B cell (primary cell): ENCODE measurements at regions not wholly inside any gene's neighbourhood (a gene's known extent, or its start where the extent isn't known, plus 50 kb on each side); places are given as distances from the start of the nearest gene placed in this dataset.
"Not testable (repeated sequence)": the region's sequence is repeated elsewhere in the genome, so short reads cannot be mapped to it uniquely, and the experiment has no call there.

Experiments
- CTCF ChIP-seq: fragments of 200-600 bp; IDR thresholded peaks from one replicate; pipeline ENCODE4 v1.8.0; 2022; ENCODE audit warnings: antibody characterized with exemption, mild to moderate bottlenecking
- EZH2 ChIP-seq: IDR thresholded peaks from 2 replicates; pipeline ENCODE4 v1.6.1; 2012; ENCODE audit warnings: borderline replicate concordance, low read depth, mild to moderate bottlenecking, moderate library complexity, low read length; ENCODE audit not compliant: insufficient read depth, poor library complexity, severe bottlenecking

- not testable (repeated sequence) for TF ChIP-seq CTCF, EZH2
These were observed 62.8 kb upstream of the SAMD11 start for GRCh38 chr1:860941-861340.
